Astrocyte (in vitro differentiated cells and primary cell): ENCODE measurements at regions not wholly inside any gene's neighbourhood (a gene's known extent, or its start where the extent isn't known, plus 50 kb on each side); places are given as distances from the start of the nearest gene placed in this dataset.

Source experiments
- EZH2 ChIP-seq: IDR thresholded peaks from 2 replicates; pipeline ENCODE4 v1.6.1; 2012; ENCODE audit warnings: mild to moderate bottlenecking, low read length, inconsistent platforms; ENCODE audit not compliant: insufficient read depth
- TF ChIP-seq, protein P1 (sequence below): IDR thresholded peaks from 2 replicates; pipeline ENCODE4 v1.5.1; 2011; ENCODE audit warnings: low read depth, mild to moderate bottlenecking, inconsistent platforms, low read length, moderate library complexity; ENCODE audit not compliant: insufficient read depth

DNA sequence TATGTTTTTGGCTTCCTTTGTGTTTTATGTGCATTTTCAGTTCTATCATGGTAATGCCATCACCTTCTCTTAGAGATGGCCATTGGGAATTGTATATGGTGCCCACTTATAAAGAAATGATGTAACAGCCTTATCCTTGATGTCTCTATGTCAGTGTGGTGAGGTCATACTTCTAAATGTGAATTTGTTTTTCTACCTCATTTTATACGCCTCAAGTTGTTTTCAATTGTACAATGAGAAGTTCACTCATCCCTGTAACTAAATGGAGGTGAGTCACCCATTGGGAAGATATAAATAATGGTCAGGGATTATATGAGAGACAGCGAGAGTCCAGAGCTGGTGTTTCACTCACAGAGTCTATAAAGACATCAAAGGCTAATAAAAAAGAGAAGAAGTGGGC is 402.4 kb downstream of the AGTPBP1 start:
- no peak for TF ChIP-seq EZH2
- TF ChIP-seq, protein P1, sequence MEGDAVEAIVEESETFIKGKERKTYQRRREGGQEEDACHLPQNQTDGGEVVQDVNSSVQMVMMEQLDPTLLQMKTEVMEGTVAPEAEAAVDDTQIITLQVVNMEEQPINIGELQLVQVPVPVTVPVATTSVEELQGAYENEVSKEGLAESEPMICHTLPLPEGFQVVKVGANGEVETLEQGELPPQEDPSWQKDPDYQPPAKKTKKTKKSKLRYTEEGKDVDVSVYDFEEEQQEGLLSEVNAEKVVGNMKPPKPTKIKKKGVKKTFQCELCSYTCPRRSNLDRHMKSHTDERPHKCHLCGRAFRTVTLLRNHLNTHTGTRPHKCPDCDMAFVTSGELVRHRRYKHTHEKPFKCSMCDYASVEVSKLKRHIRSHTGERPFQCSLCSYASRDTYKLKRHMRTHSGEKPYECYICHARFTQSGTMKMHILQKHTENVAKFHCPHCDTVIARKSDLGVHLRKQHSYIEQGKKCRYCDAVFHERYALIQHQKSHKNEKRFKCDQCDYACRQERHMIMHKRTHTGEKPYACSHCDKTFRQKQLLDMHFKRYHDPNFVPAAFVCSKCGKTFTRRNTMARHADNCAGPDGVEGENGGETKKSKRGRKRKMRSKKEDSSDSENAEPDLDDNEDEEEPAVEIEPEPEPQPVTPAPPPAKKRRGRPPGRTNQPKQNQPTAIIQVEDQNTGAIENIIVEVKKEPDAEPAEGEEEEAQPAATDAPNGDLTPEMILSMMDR = no peak
